CD4-positive, CD25-positive, alpha-beta regulatory T cell (primary cell): ENCODE measurements at regions not wholly inside any gene's neighbourhood (a gene's known extent, or its start where the extent isn't known, plus 50 kb on each side); places are given as distances from the start of the nearest gene placed in this dataset.

Source experiments
- ATAC-seq, 2 donors: fragments of 150-1000 bp; cut with Tn5 transposase; one replicate each; pipeline ENCODE4 v1.10.0; 2021; ENCODE audit warnings: low read depth in 2 of 2, moderate number of reproducible peaks in 2 of 2, moderate library complexity in 1 of 2
- DNase-seq, 3 donors: peaks; one replicate each; pipeline versions ENCODE4 v3.0.0 to v3.0.0-alpha.2; 2012 to 2022; ENCODE audit warnings: mixed read lengths in 1 of 3
- H3K27ac ChIP-seq: one replicate; pipeline ENCODE4 v1.7.0; 2013; ENCODE audit warnings: mild to moderate bottlenecking, low read length; ENCODE audit not compliant: insufficient read depth, poor library complexity, severe bottlenecking
- H3K27me3 ChIP-seq: one replicate; pipeline ENCODE4 v1.7.0; 2013; ENCODE audit warnings: low read length; ENCODE audit not compliant: control insufficient read depth, insufficient read depth
- H3K36me3 ChIP-seq: one replicate; pipeline ENCODE4 v1.7.0; 2013; ENCODE audit warnings: mild to moderate bottlenecking, low read length, moderate library complexity; ENCODE audit not compliant: control insufficient read depth, insufficient read depth
- H3K4me1 ChIP-seq: 2 replicates; pipeline ENCODE4 v1.7.0; 2013; ENCODE audit warnings: mild to moderate bottlenecking, low read length; ENCODE audit not compliant: insufficient read depth, control insufficient read depth, poor library complexity, severe bottlenecking
- H3K4me3 ChIP-seq: one replicate; pipeline ENCODE4 v1.7.0; 2013; ENCODE audit warnings: low read depth, mild to moderate bottlenecking, low read length, moderate library complexity
- H3K9me3 ChIP-seq, 2 experiments: 1 replicate in 1 of 2; 2 replicates in 1 of 2; pipeline ENCODE4 v1.7.0; 2013; ENCODE audit warnings: low read length in 2 of 2, mild to moderate bottlenecking in 1 of 2, moderate library complexity in 1 of 2; ENCODE audit not compliant: control insufficient read depth in 2 of 2
- H3K27ac Mint-ChIP-seq, 3 donors: one replicate each; pipeline ENCODE4 v1.8.0; 2020 to 2022; ENCODE audit warnings: mild to moderate bottlenecking in 3 of 3, mixed read lengths in 3 of 3, moderate library complexity in 2 of 3
- H3K27me3 Mint-ChIP-seq: one replicate; pipeline ENCODE4 v1.8.0; 2022; ENCODE audit warnings: mild to moderate bottlenecking, mixed read lengths
- H3K36me3 Mint-ChIP-seq: one replicate; pipeline ENCODE4 v1.8.0; 2020; ENCODE audit warnings: mixed read lengths
- H3K4me1 Mint-ChIP-seq, 4 donors: one replicate each; pipeline ENCODE4 v1.8.0; 2020 to 2022; ENCODE audit warnings: mixed read lengths in 4 of 4, mild to moderate bottlenecking in 1 of 4
- H3K4me3 Mint-ChIP-seq, 4 donors: one replicate each; pipeline ENCODE4 v1.8.0; 2020 to 2022; ENCODE audit warnings: mild to moderate bottlenecking in 4 of 4, mixed read lengths in 4 of 4, moderate library complexity in 3 of 4
- H3K9me3 Mint-ChIP-seq, 7 donors: one replicate each; pipeline ENCODE4 v1.8.0; 2020 to 2022; ENCODE audit warnings: mixed read lengths in 7 of 7, mild to moderate bottlenecking in 3 of 7, moderate library complexity in 2 of 7

DNA sequence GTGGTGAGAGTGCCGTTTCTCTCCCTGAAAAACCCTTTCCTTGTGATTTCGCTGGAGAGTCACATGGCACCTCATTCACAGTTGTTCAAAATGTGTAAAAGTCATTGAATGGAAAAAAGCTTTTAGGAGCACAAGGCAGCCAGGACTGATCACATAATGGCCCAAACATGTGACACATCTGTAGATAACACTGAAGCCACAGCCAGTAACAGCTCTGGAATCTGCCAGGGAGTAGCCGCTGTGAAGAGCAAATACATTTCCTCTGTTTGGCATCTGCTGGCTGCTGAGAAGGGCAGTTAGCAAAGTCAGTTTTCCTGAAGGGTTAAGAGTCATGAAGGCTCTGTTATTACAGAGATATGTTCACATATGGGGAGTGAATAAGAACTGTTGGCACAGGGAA, 271.8 kb downstream of the NNT start:
- no peaks in the 10 kb centered on the region for H3K36me3 ChIP-seq
- no peaks in the 10 kb centered on the region for H3K4me1 ChIP-seq
- no peak for DNase-seq
- ATAC-seq: no peak
- no peaks in the 10 kb centered on the region for H3K36me3 Mint-ChIP-seq
- no peaks in the 10 kb centered on the region for H3K27me3 Mint-ChIP-seq
- H3K27ac Mint-ChIP-seq: no peak overlapping the region
- no peak overlapping the region for H3K4me3 ChIP-seq
- H3K9me3 Mint-ChIP-seq: no peaks in the 10 kb centered on the region
- H3K27me3 ChIP-seq: no peaks in the 10 kb centered on the region
- no peaks in the 10 kb centered on the region for H3K9me3 ChIP-seq
- no peak overlapping the region for H3K27ac ChIP-seq
- H3K4me1 Mint-ChIP-seq: no peaks in the 10 kb centered on the region
- no peak overlapping the region for H3K4me3 Mint-ChIP-seq

DNA sequence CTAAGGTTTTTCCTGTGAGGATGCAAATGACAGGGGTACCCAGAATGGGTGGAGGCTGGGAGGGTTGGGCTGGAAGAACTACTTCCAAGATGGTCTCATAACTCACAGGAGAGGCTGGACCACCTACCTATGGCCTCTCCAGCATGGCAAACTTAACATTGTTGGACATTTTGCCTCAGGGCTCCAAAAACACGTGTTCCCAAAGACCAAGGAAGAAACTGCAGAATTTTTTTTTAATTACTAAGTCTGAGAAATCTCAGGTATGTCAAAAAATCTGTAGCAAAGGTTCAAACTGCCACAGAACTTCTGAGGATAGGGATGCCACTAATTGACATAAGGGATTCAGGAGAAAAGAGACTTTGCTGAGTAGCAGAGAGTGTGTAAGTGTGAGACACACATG, 270.8 kb downstream of the NNT start:
- Histone ChIP-seq H3K27me3 (no peaks in the 10 kb centered on the region), H3K4me1 (no peaks in the 10 kb centered on the region), H3K9me3 (no peaks in the 10 kb centered on the region), H3K4me3 (no peak overlapping the region), H3K36me3 (no peaks in the 10 kb centered on the region), H3K27ac (no peak overlapping the region)
- Mint-ChIP-seq H3K4me3 (no peak overlapping the region), H3K36me3 (no peaks in the 10 kb centered on the region), H3K9me3 (no peaks in the 10 kb centered on the region), H3K27me3 (no peaks in the 10 kb centered on the region), H3K4me1 (no peaks in the 10 kb centered on the region), H3K27ac (no peak overlapping the region)
- DNase-seq: no peak
- no peak for ATAC-seq

DNA sequence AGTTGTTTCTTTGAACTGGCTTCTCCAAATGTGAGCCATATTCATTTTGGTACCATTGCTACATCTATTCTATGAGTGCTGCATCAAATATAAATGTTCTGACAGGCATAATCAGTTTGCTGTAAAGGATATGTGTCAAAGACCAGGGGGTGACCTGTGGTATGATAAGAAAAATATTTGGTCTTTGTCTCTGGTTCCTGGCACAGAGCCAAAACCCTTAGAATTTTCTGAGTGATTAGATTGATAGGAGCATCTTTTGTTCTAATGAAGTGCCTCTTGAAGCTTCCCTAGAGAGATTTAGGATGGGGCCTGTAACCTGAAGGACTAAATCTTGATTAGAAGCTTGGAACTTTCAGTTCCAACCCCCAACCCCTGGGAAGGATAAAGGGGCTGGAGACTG, 256.3 kb downstream of the NNT start:
- no peaks in the 10 kb centered on the region for H3K9me3 ChIP-seq
- Mint-ChIP-seq H3K36me3 (no peaks in the 10 kb centered on the region), H3K27ac (no peak overlapping the region), H3K27me3 (no peaks in the 10 kb centered on the region), H3K4me1 (no peaks in the 10 kb centered on the region), H3K4me3 (no peak overlapping the region), H3K9me3 (peaks cover 0 to 5% (median 2%) of the 10 kb centered on the region in 7 donors)
- H3K36me3 ChIP-seq: no peaks in the 10 kb centered on the region
- H3K27ac ChIP-seq: no peak overlapping the region
- no peak for ATAC-seq
- DNase-seq: no peak
- no peak overlapping the region for H3K4me3 ChIP-seq
- H3K4me1 ChIP-seq: no peaks in the 10 kb centered on the region
- H3K27me3 ChIP-seq: no peaks in the 10 kb centered on the region

DNA sequence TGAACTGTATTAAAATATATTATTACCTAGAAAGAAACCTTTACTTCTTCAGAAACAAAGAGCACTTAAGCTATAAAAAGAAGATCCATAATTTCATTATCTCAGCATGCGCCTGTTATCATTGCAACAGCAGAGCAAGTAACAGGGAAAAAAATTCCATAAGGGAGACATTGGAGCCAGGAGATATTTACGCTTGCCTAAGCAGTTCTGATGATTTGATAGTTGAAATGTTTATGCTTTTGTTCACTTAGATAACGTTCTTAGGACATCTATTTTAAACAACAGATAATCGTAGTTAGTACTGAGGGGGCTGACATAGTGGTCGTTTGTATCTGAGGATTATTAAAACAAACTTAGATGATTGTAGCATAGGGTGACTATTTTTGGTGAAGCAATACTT, 252.5 kb downstream of the NNT start:
- H3K4me3 Mint-ChIP-seq: no peak overlapping the region
- no peaks in the 10 kb centered on the region for H3K27me3 ChIP-seq
- H3K36me3 Mint-ChIP-seq: no peaks in the 10 kb centered on the region
- H3K4me1 Mint-ChIP-seq: no peaks in the 10 kb centered on the region
- H3K27ac Mint-ChIP-seq: no peak overlapping the region
- ATAC-seq: no peak
- H3K9me3 ChIP-seq: no peaks in the 10 kb centered on the region
- no peaks in the 10 kb centered on the region for H3K4me1 ChIP-seq
- no peak for DNase-seq
- peaks cover 0 to 4% (median 1%) of the 10 kb centered on the region in 7 donors for H3K9me3 Mint-ChIP-seq
- H3K36me3 ChIP-seq: no peaks in the 10 kb centered on the region
- H3K27me3 Mint-ChIP-seq: no peaks in the 10 kb centered on the region
- H3K4me3 ChIP-seq: no peak overlapping the region
- no peak overlapping the region for H3K27ac ChIP-seq

DNA sequence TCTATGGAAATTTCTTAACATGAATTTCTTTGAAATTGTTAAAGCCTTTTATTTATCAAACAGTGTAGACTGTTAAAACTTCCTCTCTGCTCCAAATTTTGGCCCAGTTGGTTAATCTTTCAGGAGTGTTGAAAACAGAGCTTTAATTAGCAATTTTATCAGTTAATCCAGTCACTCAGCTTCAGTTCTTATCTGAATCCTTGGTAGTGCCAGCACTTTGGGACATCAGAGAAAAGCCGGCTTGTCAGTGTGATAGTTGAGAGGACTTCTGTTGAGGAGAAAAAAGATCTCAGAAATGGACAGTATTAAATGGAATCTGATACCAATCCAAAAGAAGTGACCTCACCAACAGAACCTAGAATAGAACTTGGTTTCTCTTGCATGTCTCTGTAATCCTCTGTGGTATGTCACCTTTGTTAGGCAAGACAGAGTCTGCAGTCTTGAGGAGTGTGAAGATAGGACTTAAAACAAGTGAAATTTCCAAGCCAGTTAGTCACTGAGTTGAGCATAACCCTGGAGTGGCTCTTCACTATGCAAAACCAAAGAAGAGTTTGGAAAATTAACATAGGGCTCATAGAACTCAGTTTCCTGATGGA, 251.8 kb downstream of the NNT start:
- Mint-ChIP-seq H3K9me3 (peaks cover 0 to 4% (median 2%) of the 10 kb centered on the region in 7 donors), H3K4me1 (no peaks in the 10 kb centered on the region), H3K4me3 (no peak overlapping the region), H3K36me3 (no peaks in the 10 kb centered on the region), H3K27me3 (no peaks in the 10 kb centered on the region), H3K27ac (no peak overlapping the region)
- no peaks in the 10 kb centered on the region for H3K27me3 ChIP-seq
- H3K27ac ChIP-seq: no peak overlapping the region
- no peaks in the 10 kb centered on the region for H3K36me3 ChIP-seq
- DNase-seq: no peak
- no peaks in the 10 kb centered on the region for H3K4me1 ChIP-seq
- no peak overlapping the region for H3K4me3 ChIP-seq
- no peak for ATAC-seq
- H3K9me3 ChIP-seq: no peaks in the 10 kb centered on the region

DNA sequence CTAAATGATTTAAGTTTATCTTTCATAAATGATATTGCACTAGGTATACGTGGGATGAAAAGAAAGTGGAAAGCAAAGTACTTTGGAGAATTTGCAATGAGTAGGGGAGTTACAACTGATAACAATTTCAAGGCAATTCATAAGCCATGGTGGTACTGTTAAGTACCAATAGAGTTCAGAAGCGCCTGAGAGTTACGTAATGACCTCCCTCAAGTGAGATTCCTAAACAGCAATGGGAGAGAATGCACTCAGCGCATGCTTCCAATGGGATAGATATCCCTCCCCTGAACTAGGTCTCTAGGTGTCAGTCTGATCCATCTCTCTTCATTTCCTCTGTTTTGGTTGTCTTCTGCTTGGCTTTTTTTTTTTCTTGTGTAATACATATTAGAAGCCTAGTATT, 249.3 kb downstream of the NNT start:
- H3K4me1 ChIP-seq: no peaks in the 10 kb centered on the region
- no peak overlapping the region for H3K27ac ChIP-seq
- Mint-ChIP-seq H3K27ac (no peak overlapping the region), H3K4me3 (no peak overlapping the region), H3K9me3 (peaks cover 0 to 4% (median 1%) of the 10 kb centered on the region in 7 donors), H3K27me3 (no peaks in the 10 kb centered on the region), H3K4me1 (no peaks in the 10 kb centered on the region), H3K36me3 (no peaks in the 10 kb centered on the region)
- H3K4me3 ChIP-seq: no peak overlapping the region
- no peaks in the 10 kb centered on the region for H3K27me3 ChIP-seq
- ATAC-seq (no peak), DNase-seq (no peak)
- no peaks in the 10 kb centered on the region for H3K9me3 ChIP-seq
- no peaks in the 10 kb centered on the region for H3K36me3 ChIP-seq

DNA sequence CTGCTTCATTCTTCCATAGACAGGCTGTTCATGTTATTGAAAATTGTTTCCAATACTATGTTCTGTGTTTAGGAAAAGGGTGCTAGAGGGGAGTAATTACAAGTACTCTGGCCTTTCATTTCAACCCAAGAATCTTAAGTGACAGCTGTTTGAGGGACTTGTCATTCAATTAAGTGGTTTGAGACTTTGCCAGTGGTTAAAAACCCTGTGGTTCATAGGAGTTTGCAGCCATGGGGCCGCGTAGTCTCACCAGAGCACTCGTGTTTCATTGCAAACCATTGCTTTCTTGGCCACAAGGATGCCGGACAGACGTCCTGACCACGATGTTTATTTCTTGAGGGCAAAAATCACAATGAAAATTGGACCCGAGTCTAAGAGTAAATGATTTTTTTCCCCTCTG, 248.8 kb downstream of the NNT start:
- DNase-seq: no peak
- H3K27me3 Mint-ChIP-seq: no peaks in the 10 kb centered on the region
- H3K36me3 Mint-ChIP-seq: no peaks in the 10 kb centered on the region
- no peaks in the 10 kb centered on the region for H3K27me3 ChIP-seq
- H3K9me3 ChIP-seq: no peaks in the 10 kb centered on the region
- H3K27ac Mint-ChIP-seq: no peak overlapping the region
- H3K4me3 Mint-ChIP-seq: no peak overlapping the region
- H3K4me1 Mint-ChIP-seq: no peaks in the 10 kb centered on the region
- H3K36me3 ChIP-seq: no peaks in the 10 kb centered on the region
- peaks cover 0 to 4% (median 1%) of the 10 kb centered on the region in 7 donors for H3K9me3 Mint-ChIP-seq
- no peak overlapping the region for H3K27ac ChIP-seq
- H3K4me1 ChIP-seq: no peaks in the 10 kb centered on the region
- H3K4me3 ChIP-seq: no peak overlapping the region
- no peak for ATAC-seq

DNA sequence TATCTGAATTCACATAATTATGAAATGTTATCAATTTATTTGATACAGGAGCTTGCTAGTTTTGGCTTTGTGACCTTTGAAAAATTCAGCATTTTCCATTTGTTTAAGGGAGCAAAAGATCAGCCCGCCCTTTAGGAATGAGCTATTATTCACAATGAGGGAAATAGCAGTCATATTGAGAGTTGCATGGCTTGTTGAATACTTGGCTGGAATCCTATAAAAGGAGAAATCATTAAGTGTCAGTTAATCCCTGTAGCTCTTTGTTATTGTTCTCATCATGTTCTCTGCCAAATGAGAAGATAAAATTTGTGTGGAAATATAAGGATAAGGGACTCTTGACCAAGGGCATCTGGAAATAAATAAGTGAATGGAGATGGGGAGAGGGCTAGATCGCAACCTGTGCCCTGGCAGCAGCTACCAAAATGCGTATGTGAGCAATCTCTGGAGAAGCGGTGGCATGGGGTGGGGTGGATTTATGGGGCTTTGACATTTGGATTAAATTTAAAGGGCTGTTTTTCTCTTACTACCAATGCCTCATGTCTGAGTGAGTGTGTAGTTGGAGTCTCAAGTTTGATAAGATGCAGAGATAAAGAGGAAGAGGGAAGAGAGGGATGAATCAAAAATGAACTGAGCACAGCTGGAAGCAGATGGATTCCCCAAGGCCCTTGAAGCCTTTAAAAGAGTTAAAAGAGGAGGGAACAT, 237.6 kb downstream of the NNT start:
- DNase-seq: no peak

More for the DNA sequence above, 237.6 kb downstream of the NNT start:
- Mint-ChIP-seq H3K27ac (no peak overlapping the region), H3K4me1 (no peaks in the 10 kb centered on the region), H3K27me3 (peaks cover 9% of the 10 kb centered on the region), H3K4me3 (no peak overlapping the region), H3K9me3 (peaks cover 3 to 21% (median 10%) of the 10 kb centered on the region in 7 donors), H3K36me3 (no peaks in the 10 kb centered on the region)
- Histone ChIP-seq H3K4me3 (no peak overlapping the region), H3K4me1 (no peaks in the 10 kb centered on the region), H3K27me3 (no peaks in the 10 kb centered on the region), H3K36me3 (no peaks in the 10 kb centered on the region), H3K27ac (no peak overlapping the region), H3K9me3 (no peaks in the 10 kb centered on the region)
- ATAC-seq: no peak
